ENCODE measurements at regions not wholly inside any gene's neighbourhood (a gene's known extent, or its start where the extent isn't known, plus 50 kb on each side); places are given as distances from the start of the nearest gene placed in this dataset.

- Histone ChIP-seq H3K9ac (ENCODE audit: low read length) (no peak overlapping the region), H3K4me1 (ENCODE audit: control insufficient read depth in 2 of 2, insufficient read depth in 2 of 2, low read length in 2 of 2) (no peaks in the 10 kb centered on the region), H2AFZ (ENCODE audit: insufficient read depth, low read depth, low read length, poor library complexity, severe bottlenecking) (no peak overlapping the region), H3K9me3 (ENCODE audit: control extremely low read depth in 1 of 3, control insufficient read depth in 2 of 3, insufficient read depth in 1 of 3, low read length in 2 of 3) (peaks cover 0 to 6% (median 0%) of the 10 kb centered on the region in 3 donors), H3K79me2 (ENCODE audit: control insufficient read depth, insufficient read depth, low read length) (no peaks in the 10 kb centered on the region), H3K36me3 (replicated peaks in 1 of 2; ENCODE audit: control extremely low read depth in 1 of 2, control insufficient read depth in 1 of 2, extremely low read depth in 1 of 2, insufficient read depth in 2 of 2, low read length in 1 of 2) (no peaks in the 10 kb centered on the region), H3K4me2 (replicated peaks; ENCODE audit: low read depth, low read length, poor library complexity, severe bottlenecking) (no peak overlapping the region), H4K20me1 (ENCODE audit: control insufficient read depth, insufficient read depth, low read length, poor library complexity, severe bottlenecking) (no peaks in the 10 kb centered on the region), H3K27me3 (replicated peaks in 1 of 4; ENCODE audit: control extremely low read depth in 1 of 4, control insufficient read depth in 3 of 4, insufficient read depth in 4 of 4, low read length in 3 of 4) (no peaks in the 10 kb centered on the region), H3K27ac (ENCODE audit: low read length in 2 of 2) (no peak overlapping the region), H3K4me3 (ENCODE audit: control extremely low read depth in 1 of 5, extremely low read depth in 1 of 5, insufficient read depth in 1 of 5, low read depth in 2 of 5, low read length in 4 of 5) (no peak overlapping the region)
- TF ChIP-seq EZH2 (IDR thresholded peaks at IDR 0.05; ENCODE audit: borderline replicate concordance, insufficient read depth, low read depth, low read length, poor library complexity, severe bottlenecking) (no peak), CTCF (IDR thresholded peaks at IDR 0.05) (no peak)
- POLR2A ChIA-PET: no interaction called here
- no peak overlapping the region for H3K4me3 Mint-ChIP-seq
- WGBS (ENCODE audit: insufficient coverage): 91% methylated on average over 18 of the region's 21 CpGs
- no peaks in the 10 kb centered on the region for H3K27me3 Mint-ChIP-seq
- CTCF ChIA-PET: no interaction called here
- H3K9me3 Mint-ChIP-seq (ENCODE audit: insufficient read depth): no peaks in the 10 kb centered on the region
- ATAC-seq (ENCODE audit: low read depth) (no peak), DNase-seq (no peak)
- H3K4me1 Mint-ChIP-seq: no peaks in the 10 kb centered on the region
- H3K27ac Mint-ChIP-seq: no peak overlapping the region
- intact Hi-C loops (cut with micrococcal nuclease): no loop called here
Observed at GRCh38 chr22:48784701-48785503, 1042.8 kb downstream of the BRD1 start.

- Histone ChIP-seq H3K79me2 (ENCODE audit: control insufficient read depth, insufficient read depth, low read length) (no peaks in the 10 kb centered on the region), H3K9ac (ENCODE audit: low read length) (no peak overlapping the region), H3K9me3 (ENCODE audit: control extremely low read depth in 1 of 3, control insufficient read depth in 2 of 3, insufficient read depth in 1 of 3, low read length in 2 of 3) (peaks cover 0 to 13% (median 0%) of the 10 kb centered on the region in 3 donors), H3K4me3 (ENCODE audit: control extremely low read depth in 1 of 5, extremely low read depth in 1 of 5, insufficient read depth in 1 of 5, low read depth in 2 of 5, low read length in 4 of 5) (no peak overlapping the region), H3K27me3 (replicated peaks in 1 of 4; ENCODE audit: control extremely low read depth in 1 of 4, control insufficient read depth in 3 of 4, insufficient read depth in 4 of 4, low read length in 3 of 4) (no peaks in the 10 kb centered on the region), H3K4me1 (ENCODE audit: control insufficient read depth in 2 of 2, insufficient read depth in 2 of 2, low read length in 2 of 2) (no peaks in the 10 kb centered on the region), H4K20me1 (ENCODE audit: control insufficient read depth, insufficient read depth, low read length, poor library complexity, severe bottlenecking) (no peaks in the 10 kb centered on the region), H3K27ac (ENCODE audit: low read length in 2 of 2) (no peak overlapping the region), H2AFZ (ENCODE audit: insufficient read depth, low read depth, low read length, poor library complexity, severe bottlenecking) (no peak overlapping the region), H3K4me2 (replicated peaks; ENCODE audit: low read depth, low read length, poor library complexity, severe bottlenecking) (no peak overlapping the region), H3K36me3 (replicated peaks in 1 of 2; ENCODE audit: control extremely low read depth in 1 of 2, control insufficient read depth in 1 of 2, extremely low read depth in 1 of 2, insufficient read depth in 2 of 2, low read length in 1 of 2) (no peaks in the 10 kb centered on the region)
- ChIA-PET POLR2A (no interaction called here), CTCF (no interaction called here)
- intact Hi-C loops (cut with micrococcal nuclease): no loop called here
- no peaks in the 10 kb centered on the region for H3K9me3 Mint-ChIP-seq (ENCODE audit: insufficient read depth)
- no peaks in the 10 kb centered on the region for H3K27me3 Mint-ChIP-seq
- DNase-seq (no peak), ATAC-seq (ENCODE audit: low read depth) (no peak)
- WGBS (ENCODE audit: insufficient coverage): 89% methylated on average over 15 of the region's 15 CpGs
- no peak for TF ChIP-seq CTCF (IDR thresholded peaks at IDR 0.05)
- no peak for TF ChIP-seq EZH2 (IDR thresholded peaks at IDR 0.05; ENCODE audit: borderline replicate concordance, insufficient read depth, low read depth, low read length, poor library complexity, severe bottlenecking)
- no peaks in the 10 kb centered on the region for H3K4me1 Mint-ChIP-seq
- no peak overlapping the region for H3K27ac Mint-ChIP-seq
- H3K4me3 Mint-ChIP-seq: no peak overlapping the region
Observed at GRCh38 chr22:48783821-48784266, 1043.8 kb downstream of the BRD1 start.
